MCF 10A (cell line): ENCODE measurements at regions not wholly inside any gene's neighbourhood (a gene's known extent, or its start where the extent isn't known, plus 50 kb on each side); places are given as distances from the start of the nearest gene placed in this dataset.
"Not testable (repeated sequence)": the region's sequence is repeated elsewhere in the genome, so short reads cannot be mapped to it uniquely, and the experiment has no call there.

Experiments
- BruUV-seq: library from RNA; stranded (reverse); fragments of 400-500 nt; replicated peaks from 2 replicates; lab custom pipeline; 2021; lab: Mats Ljungman, UMichigan
- CTCF ChIA-PET: fragments of 300-600 bp; sonication (Branson Sonifier 250); formaldehyde crosslinking; extraction: SDS; loops from one replicate; lab custom pipeline; 2021; ENCODE audit warnings: antibody characterized with exemption, inconsistent platforms; lab: Yijun Ruan, JAX
- POLR2A ChIA-PET: fragments of 300-600, 350-650 bp; sonication (Branson Sonifier 250); formaldehyde crosslinking; extraction: SDS; loops from one replicate; lab custom pipeline; 2020; ENCODE audit warnings: antibody characterized with exemption, inconsistent platforms; lab: Yijun Ruan, JAX
- DNase-seq: peaks from one replicate; pipeline ENCODE4 v3.0.0-alpha.2; 2018; ENCODE audit not compliant: unreplicated experiment
- H3K27ac Mint-ChIP-seq: one replicate; pipeline ENCODE4 v1.8.0; 2022; ENCODE audit warnings: mild to moderate bottlenecking, low read depth, mixed read lengths; ENCODE audit not compliant: unreplicated experiment
- H3K27me3 Mint-ChIP-seq: one replicate; pipeline ENCODE4 v1.8.0; 2022; ENCODE audit warnings: mixed read lengths; ENCODE audit not compliant: insufficient read depth, unreplicated experiment
- H3K36me3 Mint-ChIP-seq: one replicate; pipeline ENCODE4 v1.8.0; 2022; ENCODE audit warnings: mild to moderate bottlenecking, moderate library complexity, mixed read lengths; ENCODE audit not compliant: insufficient read depth, unreplicated experiment
- H3K4me1 Mint-ChIP-seq: one replicate; pipeline ENCODE4 v1.8.0; 2022; ENCODE audit warnings: mixed read lengths; ENCODE audit not compliant: insufficient read depth, unreplicated experiment
- H3K4me3 Mint-ChIP-seq: one replicate; pipeline ENCODE4 v1.8.0; 2022; ENCODE audit warnings: mild to moderate bottlenecking, moderate library complexity, mixed read lengths; ENCODE audit not compliant: unreplicated experiment
- H3K9me3 Mint-ChIP-seq: one replicate; pipeline ENCODE4 v1.8.0; 2022; ENCODE audit warnings: mixed read lengths; ENCODE audit not compliant: unreplicated experiment
- CTCF ChIP-seq: fragments of 200-600 bp; IDR thresholded peaks from one replicate; pipeline ENCODE4 v1.8.0; 2022; ENCODE audit warnings: antibody characterized with exemption, mild to moderate bottlenecking; ENCODE audit not compliant: unreplicated experiment
- intact Hi-C: fragments of 100-400 bp; cut with micrococcal nuclease; formaldehyde crosslinking; loops from 2 replicates; pipeline ENCODE4 v1.14.1; 2022

DNA sequence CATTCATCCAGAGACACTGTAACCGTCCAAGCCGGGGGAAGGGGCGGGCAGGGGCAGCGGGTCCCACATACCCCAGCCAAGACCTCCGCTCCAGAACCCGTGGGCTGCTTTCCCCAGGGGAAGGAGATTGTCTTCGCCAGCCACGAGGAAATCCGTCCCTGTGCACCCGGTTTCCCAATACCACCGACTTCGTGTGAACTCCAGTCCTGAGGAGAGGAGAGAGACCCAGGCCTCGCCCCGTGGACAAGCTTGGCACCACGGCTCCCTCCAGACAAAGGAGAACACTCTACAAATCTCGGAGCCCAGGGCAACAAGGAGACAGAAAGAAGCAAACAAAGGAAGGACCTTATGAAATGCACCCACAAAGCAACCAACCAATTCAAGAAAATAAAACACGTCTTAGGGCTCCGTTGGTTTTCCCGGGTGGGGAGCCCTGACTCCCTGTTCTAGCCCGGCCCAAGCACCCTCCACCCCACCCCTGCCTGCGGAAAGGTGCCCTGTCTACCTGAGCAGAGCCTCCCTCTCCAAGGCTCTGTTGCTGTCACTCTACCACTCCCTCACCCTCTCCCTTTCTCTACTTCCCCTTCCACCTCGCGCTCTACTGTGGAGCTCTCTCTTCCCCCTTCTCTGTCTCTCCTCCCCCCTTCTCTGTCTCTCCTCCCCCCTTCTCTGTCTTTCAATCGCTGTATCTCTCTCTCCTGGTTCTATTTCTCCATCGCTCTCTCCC is 1382.8 kb upstream of the DEFB115 start:
- peaks cover 23% of the 10 kb centered on the region for H3K9me3 Mint-ChIP-seq
- H3K4me1 Mint-ChIP-seq, result no peaks in the 10 kb centered on the region
- H3K4me3 Mint-ChIP-seq, result no peak overlapping the region
- DNase-seq, result no peak
- ChIA-PET POLR2A (no interaction called here), CTCF (interaction anchor here (0.5 to 0.6 kb wide), 2 partner anchors 769 to 1444 kb away, joined by 3 read pairs; no protein-coding TSS in a partner anchor)
- H3K27ac Mint-ChIP-seq, result no peak overlapping the region
- no TSS peak for BruUV-seq
- intact Hi-C loops, result no loop called here
- no peak for TF ChIP-seq CTCF
- H3K36me3 Mint-ChIP-seq, result no peaks in the 10 kb centered on the region
- no peaks in the 10 kb centered on the region for H3K27me3 Mint-ChIP-seq

- H3K4me1 Mint-ChIP-seq, H3K4me3 Mint-ChIP-seq, H3K27ac Mint-ChIP-seq, H3K36me3 Mint-ChIP-seq, intact Hi-C loops, DNase-seq, BruUV-seq, POLR2A ChIA-PET, H3K27me3 Mint-ChIP-seq: not testable (repeated sequence)
- peaks cover 23% of the 10 kb centered on the region for H3K9me3 Mint-ChIP-seq
- CTCF ChIA-PET, result interaction anchor here (0.5 to 0.6 kb wide), 2 partner anchors 770 to 1443 kb away, joined by 3 read pairs; no protein-coding TSS in a partner anchor
These were observed 1382.0 kb upstream of the DEFB115 start for GRCh38 chr20:29875321-29876083.

DNA sequence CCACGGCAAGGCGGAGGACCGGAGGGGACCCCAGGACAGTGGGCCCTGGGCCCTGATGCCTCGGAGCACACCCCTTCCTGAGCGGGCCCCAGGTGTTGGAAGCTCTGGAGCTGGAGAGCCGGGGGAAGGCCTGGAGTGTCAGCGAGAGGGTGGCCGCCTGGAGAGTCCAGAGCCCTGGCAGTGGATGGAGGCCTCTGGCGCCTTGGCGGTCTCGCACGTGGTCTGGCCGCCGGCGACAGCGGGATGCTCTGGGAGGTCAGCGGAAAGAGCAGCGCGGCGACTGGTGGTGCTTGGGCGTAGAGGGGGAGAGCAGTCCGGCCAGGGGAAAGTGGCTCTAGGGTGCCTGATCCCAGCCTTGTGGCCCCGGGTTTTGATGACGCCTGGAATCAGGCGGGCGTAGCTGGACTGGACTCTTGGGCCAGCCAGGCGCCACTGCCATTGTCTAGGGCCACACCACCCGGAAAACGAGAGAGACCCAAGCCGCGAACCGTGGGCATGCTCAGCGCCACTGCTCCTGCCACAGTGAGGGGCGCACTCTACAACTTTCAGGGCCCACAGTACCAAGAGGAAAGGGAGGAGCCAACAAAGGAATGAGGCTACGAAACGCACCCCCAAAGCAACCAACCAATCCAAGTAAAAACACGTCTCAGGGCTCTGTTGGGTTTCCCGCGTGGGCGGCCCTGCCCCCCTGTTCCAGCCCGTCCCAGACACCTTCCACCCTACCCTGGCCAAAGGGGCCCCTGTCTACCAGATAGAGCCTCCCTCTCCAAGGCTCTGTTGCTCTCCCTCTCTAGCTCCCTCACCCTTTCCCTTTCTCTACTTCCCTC is 1381.2 kb upstream of the DEFB115 start:
- BruUV-seq, DNase-seq, H3K4me1 Mint-ChIP-seq, H3K4me3 Mint-ChIP-seq, POLR2A ChIA-PET, H3K36me3 Mint-ChIP-seq, intact Hi-C loops, H3K27me3 Mint-ChIP-seq, CTCF ChIA-PET, H3K27ac Mint-ChIP-seq: not testable (repeated sequence)
- H3K9me3 Mint-ChIP-seq, result peaks cover 23% of the 10 kb centered on the region

GRCh38 chr20:29876911-29877285 is 1380.6 kb upstream of the DEFB115 start:
- H3K9me3 Mint-ChIP-seq, result peaks cover 24% of the 10 kb centered on the region

DNA sequence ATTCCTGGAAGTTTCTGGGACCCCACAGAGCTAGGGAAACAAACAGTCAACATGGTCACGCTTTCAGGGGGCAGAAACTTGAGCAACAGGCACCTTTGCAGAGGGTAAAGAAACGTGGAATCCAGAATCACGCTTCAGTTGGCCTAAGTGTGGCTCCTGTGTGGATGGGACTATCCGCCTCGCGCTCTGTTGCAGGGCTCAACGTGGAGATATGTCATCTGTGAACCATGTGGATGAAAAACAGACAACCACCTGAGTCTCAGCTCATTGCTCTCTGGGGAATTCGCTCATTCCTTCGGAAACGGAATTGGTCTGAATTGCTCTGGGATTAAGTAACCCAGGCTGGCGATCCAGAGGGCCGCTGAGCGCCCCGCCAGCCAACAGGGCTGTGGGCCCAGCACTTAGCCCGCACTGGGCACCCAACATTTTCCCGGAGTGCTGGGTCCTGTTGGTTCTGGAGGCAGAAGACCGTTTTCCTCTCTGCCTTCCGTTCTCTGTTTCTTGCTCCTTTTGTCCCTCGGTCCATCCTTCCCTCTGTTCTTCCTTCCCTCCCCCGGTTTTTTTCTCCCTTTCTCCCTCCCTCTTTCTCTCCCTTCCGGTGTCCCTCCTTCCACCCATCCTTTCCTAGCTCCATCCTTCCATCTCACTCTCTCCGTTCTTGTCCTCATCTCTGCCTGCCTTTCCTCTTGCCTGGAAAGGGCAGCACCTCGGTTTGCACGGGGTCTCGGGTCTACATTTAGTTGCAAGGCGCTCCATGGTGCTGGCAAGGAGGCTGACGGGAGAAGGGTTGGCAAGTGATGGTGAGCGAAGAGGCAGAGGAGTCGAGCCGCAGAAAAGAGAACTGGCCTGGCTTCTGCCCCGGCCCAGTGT is 1379.8 kb upstream of the DEFB115 start:
- H3K27ac Mint-ChIP-seq, DNase-seq, H3K4me1 Mint-ChIP-seq, H3K4me3 Mint-ChIP-seq, intact Hi-C loops, BruUV-seq, POLR2A ChIA-PET, H3K27me3 Mint-ChIP-seq, H3K36me3 Mint-ChIP-seq: not testable (repeated sequence)
- CTCF ChIA-PET, result interaction anchor here (0.6 kb wide), 2 partner anchors 10 to 833 kb away, joined by 3 read pairs; no protein-coding TSS in a partner anchor
- H3K9me3 Mint-ChIP-seq, result peaks cover 31% of the 10 kb centered on the region

More at GRCh38 chr20:29876911-29877285, 1380.6 kb upstream of the DEFB115 start:
- DNase-seq, result no peak
- ChIA-PET CTCF (no interaction called here), POLR2A (no interaction called here)
- no TSS peak for BruUV-seq
- intact Hi-C loops, result no loop called here
- Mint-ChIP-seq H3K27me3 (no peaks in the 10 kb centered on the region), H3K27ac (no peak overlapping the region), H3K4me3 (no peak overlapping the region), H3K36me3 (no peaks in the 10 kb centered on the region), H3K4me1 (no peaks in the 10 kb centered on the region)
- no peak for TF ChIP-seq CTCF
